ENCODE measurements at regions not wholly inside any gene's neighbourhood (a gene's known extent, or its start where the extent isn't known, plus 50 kb on each side); places are given as distances from the start of the nearest gene placed in this dataset.

DNA sequence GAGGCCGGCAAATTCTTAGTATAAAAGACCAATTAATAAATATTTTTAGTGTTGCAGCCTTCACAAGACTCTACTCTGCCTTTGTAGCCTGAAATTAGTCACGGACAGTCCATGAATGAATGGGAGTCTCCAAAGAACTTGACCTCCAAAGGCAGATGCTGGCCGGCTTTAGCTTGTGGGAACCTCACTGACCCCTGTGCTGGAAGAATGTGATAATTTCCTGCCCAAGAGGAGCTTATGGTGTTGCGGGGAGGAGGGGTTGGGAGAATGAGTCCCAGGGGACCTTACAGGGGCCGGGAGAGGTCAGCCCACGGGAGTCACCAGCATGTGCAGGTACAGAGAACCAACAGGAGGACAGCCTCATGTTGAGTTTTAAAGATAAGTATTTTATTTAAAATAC lies 143.1 kb downstream of the IRX2 start:
- DNase-seq (ENCODE audit: extremely low spot score, unreplicated experiment) = no peak
- no peak overlapping the region for H3K27ac Mint-ChIP-seq (ENCODE audit: unreplicated experiment)
- no peaks in the 10 kb centered on the region for H3K27me3 Mint-ChIP-seq (ENCODE audit: unreplicated experiment)
- H3K36me3 Mint-ChIP-seq (ENCODE audit: unreplicated experiment) = no peaks in the 10 kb centered on the region
- no peaks in the 10 kb centered on the region for H3K4me1 Mint-ChIP-seq (ENCODE audit: unreplicated experiment)
- H3K4me3 Mint-ChIP-seq (ENCODE audit: unreplicated experiment) = no peak overlapping the region
- H3K9me3 Mint-ChIP-seq (ENCODE audit: unreplicated experiment) = peaks cover 34% of the 10 kb centered on the region
- no peak for TF ChIP-seq CTCF (IDR thresholded peaks at IDR 0.05)

DNA sequence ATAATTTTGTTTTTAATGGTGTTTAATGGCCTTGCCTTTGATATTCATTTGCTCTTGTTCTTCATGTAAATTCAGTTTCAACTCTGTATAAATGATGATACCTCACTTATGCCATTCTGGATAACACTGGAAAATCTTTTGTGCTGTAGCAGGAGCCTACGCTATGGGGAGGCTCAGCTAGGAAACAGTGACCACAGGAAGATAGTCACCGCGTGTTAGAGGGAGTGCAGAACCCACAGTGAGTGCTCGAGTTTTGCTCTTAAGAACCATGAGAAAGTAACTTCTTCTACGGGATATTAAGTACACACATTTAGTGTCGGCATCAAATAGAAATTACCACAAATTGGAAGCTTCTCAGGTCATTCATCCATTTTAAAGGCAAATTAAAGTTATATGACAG lies 143.9 kb downstream of the IRX2 start:
- H3K9me3 Mint-ChIP-seq (ENCODE audit: unreplicated experiment) = peaks cover 34% of the 10 kb centered on the region
- no peak for TF ChIP-seq CTCF (IDR thresholded peaks at IDR 0.05)
- H3K27me3 Mint-ChIP-seq (ENCODE audit: unreplicated experiment) = no peaks in the 10 kb centered on the region
- no peak overlapping the region for H3K27ac Mint-ChIP-seq (ENCODE audit: unreplicated experiment)
- no peak for DNase-seq (ENCODE audit: extremely low spot score, unreplicated experiment)
- no peaks in the 10 kb centered on the region for H3K4me1 Mint-ChIP-seq (ENCODE audit: unreplicated experiment)
- H3K36me3 Mint-ChIP-seq (ENCODE audit: unreplicated experiment) = no peaks in the 10 kb centered on the region
- no peak overlapping the region for H3K4me3 Mint-ChIP-seq (ENCODE audit: unreplicated experiment)

GRCh38 chr5:2603272-2603575 lies 148.3 kb downstream of the IRX2 start:
- no peak overlapping the region for H3K27ac Mint-ChIP-seq (ENCODE audit: unreplicated experiment)
- TF ChIP-seq CTCF (IDR thresholded peaks at IDR 0.05) = no peak
- peaks cover 18% of the 10 kb centered on the region for H3K9me3 Mint-ChIP-seq (ENCODE audit: unreplicated experiment)
- DNase-seq (ENCODE audit: extremely low spot score, unreplicated experiment) = no peak
- no peaks in the 10 kb centered on the region for H3K4me1 Mint-ChIP-seq (ENCODE audit: unreplicated experiment)
- H3K36me3 Mint-ChIP-seq (ENCODE audit: unreplicated experiment) = no peaks in the 10 kb centered on the region
- H3K27me3 Mint-ChIP-seq (ENCODE audit: unreplicated experiment) = no peaks in the 10 kb centered on the region
- H3K4me3 Mint-ChIP-seq (ENCODE audit: unreplicated experiment) = no peak overlapping the region

DNA sequence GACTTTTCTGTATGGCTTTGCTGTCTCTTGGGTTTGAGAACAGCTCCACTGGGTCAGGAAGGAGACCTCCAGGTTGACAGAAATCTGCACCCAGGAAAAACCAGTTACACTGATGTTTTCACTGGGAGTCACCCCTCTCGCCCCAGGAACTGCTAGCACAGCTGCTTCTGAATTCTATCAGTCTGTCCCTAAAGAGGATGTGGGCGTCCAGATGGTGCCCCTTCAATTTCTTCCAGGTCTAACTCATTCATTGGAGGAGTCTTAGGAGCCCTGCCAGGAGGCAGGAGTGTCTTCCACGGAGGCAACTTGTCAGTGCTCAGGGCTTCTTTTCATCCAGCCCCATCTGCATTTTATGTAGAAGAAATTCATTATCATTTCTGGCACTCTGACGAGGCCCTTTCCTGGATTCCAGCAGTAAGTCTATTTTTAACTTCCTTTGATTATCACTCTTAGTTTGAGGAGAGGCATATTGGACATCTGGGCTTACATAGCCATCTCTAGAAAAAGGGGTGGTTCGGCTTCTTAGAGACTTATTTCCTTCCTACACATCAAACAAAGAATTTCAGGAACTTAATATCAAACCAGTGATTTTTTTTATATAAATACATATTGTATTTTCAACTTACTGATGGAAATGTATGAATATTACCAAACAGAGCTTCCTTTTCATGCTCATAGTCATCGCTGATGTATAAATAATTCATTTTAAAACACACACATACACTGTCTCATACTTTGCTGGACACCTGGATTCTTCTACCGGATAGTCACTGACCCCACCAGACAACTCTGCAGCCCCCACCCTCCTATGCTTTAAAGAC lies 148.8 kb downstream of the IRX2 start:
- H3K9me3 Mint-ChIP-seq (ENCODE audit: unreplicated experiment) = peaks cover 18% of the 10 kb centered on the region
- no peak overlapping the region for H3K27ac Mint-ChIP-seq (ENCODE audit: unreplicated experiment)
- no peak for TF ChIP-seq CTCF (IDR thresholded peaks at IDR 0.05)
- no peaks in the 10 kb centered on the region for H3K36me3 Mint-ChIP-seq (ENCODE audit: unreplicated experiment)
- no peaks in the 10 kb centered on the region for H3K4me1 Mint-ChIP-seq (ENCODE audit: unreplicated experiment)
- H3K4me3 Mint-ChIP-seq (ENCODE audit: unreplicated experiment) = no peak overlapping the region
- H3K27me3 Mint-ChIP-seq (ENCODE audit: unreplicated experiment) = no peaks in the 10 kb centered on the region
- no peak for DNase-seq (ENCODE audit: extremely low spot score, unreplicated experiment)

GRCh38 chr5:2598503-2598902 lies 153.0 kb downstream of the IRX2 start:
- H3K4me3 Mint-ChIP-seq (ENCODE audit: unreplicated experiment) = no peak overlapping the region
- no peak overlapping the region for H3K27ac Mint-ChIP-seq (ENCODE audit: unreplicated experiment)

More at GRCh38 chr5:2598503-2598902, 153.0 kb downstream of the IRX2 start:
- no peak for TF ChIP-seq CTCF (IDR thresholded peaks at IDR 0.05)
- Mint-ChIP-seq H3K4me1 (ENCODE audit: unreplicated experiment) (no peaks in the 10 kb centered on the region), H3K27me3 (ENCODE audit: unreplicated experiment) (no peaks in the 10 kb centered on the region), H3K9me3 (ENCODE audit: unreplicated experiment) (peaks cover 14% of the 10 kb centered on the region), H3K36me3 (ENCODE audit: unreplicated experiment) (no peaks in the 10 kb centered on the region)
- no peak for DNase-seq (ENCODE audit: extremely low spot score, unreplicated experiment)
